NCI-H1105 treated with DMSO at 0.1 percent for 48 hours (cell line): ENCODE measurements at regions not wholly inside any gene's neighbourhood (a gene's known extent, or its start where the extent isn't known, plus 50 kb on each side); places are given as distances from the start of the nearest gene placed in this dataset.

ENCODE experiments used
- DNase-seq: peaks from one replicate; lab custom pipeline; 2025; lab: John Stamatoyannopoulos, UW

- DNase-seq, result peak; percentile 17
Measured at GRCh38 chr16:51971184-51971583, 575.8 kb downstream of the TOX3 start.

DNA sequence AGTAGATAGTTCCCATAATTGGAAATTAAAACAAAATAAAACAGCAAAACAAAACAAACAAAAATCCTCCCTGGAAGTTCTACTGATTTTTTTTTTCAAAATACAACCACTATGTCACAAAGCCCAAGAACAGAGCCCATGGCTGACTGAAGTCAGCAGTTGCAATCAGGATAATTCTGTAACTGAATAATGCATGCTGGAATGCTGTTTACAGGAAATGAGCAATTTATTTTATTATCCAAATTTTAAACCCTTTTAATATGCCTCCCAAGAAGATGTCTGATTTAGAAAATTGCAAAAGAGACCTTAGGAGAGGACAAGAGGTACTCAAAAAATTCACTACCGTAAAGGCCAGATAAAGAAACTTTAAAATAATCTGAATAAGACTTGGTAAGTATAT is 578.2 kb downstream of the TOX3 start:
- no peak for DNase-seq

- DNase-seq, result no peak
Measured at GRCh38 chr16:51967646-51968045, 579.3 kb downstream of the TOX3 start.

DNA sequence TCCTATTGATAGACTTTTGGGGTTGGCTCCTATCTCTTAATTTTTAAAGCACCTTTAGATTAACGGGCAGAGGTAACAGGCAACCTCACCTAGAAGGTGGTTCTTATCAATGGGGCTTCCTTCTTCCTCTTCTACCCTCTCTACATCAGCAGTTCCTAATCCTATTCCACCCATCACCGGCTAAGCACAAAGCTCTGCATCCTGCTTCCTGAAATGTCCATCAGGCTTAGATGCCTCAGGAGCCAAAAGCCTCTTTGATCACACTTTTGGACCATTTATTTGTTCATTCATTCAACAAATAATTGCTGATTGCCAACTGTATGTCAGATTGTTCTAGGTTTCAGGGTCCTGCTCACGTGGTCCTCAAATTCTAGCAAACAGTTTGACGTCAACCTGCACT is 586.0 kb downstream of the TOX3 start:
- no peak for DNase-seq

DNA sequence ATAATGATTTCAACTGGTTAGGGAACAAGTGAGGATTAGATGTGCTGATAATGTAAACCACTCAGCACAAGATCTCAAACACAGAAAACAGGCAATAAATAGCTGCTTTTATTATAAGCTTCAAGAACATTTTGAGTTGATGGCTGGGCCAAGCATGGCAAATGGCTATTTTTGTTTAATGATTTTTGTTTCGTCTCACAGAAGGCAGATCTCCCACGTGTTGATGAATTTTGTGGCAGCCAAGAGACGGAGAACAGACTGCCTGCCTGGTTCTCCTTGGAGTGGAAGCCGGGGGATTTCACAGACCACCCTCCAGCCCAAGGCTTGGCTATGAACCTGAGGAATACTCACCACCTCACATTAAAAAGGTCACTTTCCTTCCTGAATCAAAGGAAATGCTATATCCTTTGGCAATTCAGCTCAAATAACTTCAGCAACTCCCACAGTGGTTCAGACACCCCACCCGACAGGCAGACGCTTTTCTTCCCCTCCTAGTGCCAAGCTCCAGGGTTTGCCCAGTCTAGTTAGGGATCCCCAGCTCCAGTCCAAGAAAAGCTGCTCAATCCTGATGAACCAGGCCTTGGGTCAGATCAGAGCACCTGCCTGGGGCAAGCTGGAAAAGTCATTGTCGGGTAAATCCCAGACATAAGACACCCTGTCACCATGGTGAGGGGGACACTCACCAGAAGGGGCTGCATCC is 593.5 kb downstream of the TOX3 start:
- DNase-seq, result no peak

GRCh38 chr16:51952500-51952899 is 594.4 kb downstream of the TOX3 start:
- DNase-seq, result no peak

- peak; percentile 8 for DNase-seq
Measured at GRCh38 chr16:51951668-51952298, 595.2 kb downstream of the TOX3 start.

DNA sequence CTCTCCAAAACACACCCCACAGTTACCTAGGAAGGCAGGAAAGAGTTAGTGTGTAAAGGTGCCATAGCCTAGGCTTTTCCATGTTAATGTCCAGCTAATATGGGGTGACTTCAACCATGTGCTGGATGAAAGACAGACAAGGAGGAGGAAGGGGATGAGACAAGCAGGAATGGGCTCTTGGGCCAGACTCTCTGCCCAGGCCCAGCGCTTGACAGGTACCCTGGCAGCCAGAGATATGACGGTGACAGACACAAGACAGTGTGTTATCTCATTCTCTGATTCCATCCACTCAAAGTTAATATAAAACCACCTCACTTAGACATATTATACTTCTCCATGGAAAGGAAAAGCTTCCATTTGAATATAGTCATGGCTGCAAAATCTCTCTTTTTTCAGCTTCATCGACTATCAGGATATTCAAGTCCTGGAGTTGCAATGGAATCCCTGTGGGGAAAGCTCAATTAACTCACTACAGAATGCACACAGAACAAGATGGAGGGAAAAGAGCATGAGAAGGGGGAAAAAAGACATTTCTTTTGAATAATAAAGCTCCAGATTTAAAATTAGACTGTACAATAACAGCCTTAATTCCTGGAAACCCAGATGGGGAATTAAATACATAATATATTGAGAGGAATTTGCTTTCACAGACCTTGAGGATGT is 596.7 kb downstream of the TOX3 start:
- DNase-seq, result no peak

DNA sequence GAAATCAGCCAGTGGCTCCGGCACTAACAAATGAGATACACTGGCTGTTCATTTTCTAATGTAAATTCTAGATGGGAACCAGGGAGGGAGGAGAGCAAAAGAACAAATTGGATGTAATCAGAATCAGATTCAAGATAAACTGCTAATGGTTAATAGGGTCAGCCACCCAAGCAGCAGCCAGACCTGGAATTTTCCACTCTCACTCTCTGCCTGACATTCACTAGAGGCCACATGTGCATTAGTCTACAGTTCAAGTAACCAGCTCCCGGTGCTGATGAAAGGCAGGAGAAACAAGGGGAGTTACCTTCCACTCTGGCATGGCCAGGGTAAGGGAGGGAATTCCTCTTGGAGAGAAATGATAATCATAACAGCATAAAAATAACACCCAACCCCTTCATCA is 597.7 kb downstream of the TOX3 start:
- DNase-seq, result no peak

DNA sequence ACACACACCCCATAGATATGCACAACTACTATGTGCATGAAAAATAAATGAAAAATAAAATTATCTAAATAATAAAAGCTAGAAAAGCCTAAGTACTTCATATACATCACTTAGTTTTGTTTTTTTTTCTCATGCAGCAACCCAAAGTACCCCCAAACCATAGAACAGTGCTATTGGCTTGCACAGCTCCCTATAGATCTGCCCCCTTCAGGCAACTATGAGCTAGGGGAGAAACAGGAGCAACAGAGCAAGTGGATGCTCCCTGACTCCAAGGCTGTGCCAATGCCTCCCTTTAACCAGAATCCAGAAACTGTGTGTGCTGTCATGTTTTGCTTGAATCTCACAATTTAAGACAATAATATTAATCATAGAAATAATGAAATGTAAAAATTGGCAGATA is 605.5 kb downstream of the TOX3 start:
- no peak for DNase-seq

- no peak for DNase-seq
Measured at GRCh38 chr16:51940183-51940582, 606.8 kb downstream of the TOX3 start.

DNA sequence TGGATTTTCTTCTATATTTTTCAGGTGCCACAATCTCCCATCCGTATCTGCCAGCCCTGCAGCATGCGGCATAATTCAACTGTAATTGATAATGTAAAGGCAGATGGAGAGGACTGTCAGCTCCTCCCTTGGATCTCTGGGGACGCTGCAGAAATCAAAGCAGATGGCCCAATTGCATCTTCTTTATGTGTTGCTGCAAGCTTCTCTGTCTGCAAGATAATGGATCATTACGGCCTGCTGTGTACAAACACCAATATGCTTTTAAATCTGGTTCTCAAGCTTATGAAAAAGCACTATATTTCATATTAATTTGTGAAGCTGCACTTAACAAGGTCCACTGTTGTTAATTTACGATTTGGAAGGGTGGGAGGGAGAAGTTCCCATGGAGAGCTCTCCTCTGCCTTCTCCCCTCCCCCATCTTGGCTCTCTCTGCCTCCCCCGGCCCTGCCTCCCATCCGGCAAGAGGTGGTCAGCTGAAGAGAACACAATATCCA is 607.5 kb downstream of the TOX3 start:
- DNase-seq, result no peak

DNA sequence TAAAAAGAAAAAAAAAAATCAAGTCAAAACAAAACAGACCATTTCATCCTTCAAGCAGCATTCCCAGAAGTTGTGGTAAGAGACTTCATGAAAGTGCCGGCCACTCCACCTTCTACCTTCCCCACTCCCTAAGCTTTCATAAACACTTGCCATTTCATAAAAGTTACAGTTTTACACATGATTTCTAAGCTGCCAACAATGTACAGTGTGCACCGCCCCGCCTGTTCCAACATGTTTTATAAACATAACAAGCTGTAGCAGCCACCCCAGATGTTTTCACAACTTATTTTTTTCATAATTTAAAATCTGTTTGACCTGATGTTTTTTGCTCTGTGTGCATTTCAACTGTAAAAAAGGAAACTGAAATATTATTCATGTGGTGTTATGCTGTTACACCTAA is 608.1 kb downstream of the TOX3 start:
- no peak for DNase-seq

- DNase-seq, result no peak
Measured at GRCh38 chr16:51937771-51938170, 609.2 kb downstream of the TOX3 start.

GRCh38 chr16:51936846-51937245 is 610.1 kb downstream of the TOX3 start:
- DNase-seq, result no peak

- DNase-seq, result no peak
Measured at GRCh38 chr16:51932317-51932716, 614.6 kb downstream of the TOX3 start.

GRCh38 chr16:51931653-51932052 is 615.3 kb downstream of the TOX3 start:
- no peak for DNase-seq

DNA sequence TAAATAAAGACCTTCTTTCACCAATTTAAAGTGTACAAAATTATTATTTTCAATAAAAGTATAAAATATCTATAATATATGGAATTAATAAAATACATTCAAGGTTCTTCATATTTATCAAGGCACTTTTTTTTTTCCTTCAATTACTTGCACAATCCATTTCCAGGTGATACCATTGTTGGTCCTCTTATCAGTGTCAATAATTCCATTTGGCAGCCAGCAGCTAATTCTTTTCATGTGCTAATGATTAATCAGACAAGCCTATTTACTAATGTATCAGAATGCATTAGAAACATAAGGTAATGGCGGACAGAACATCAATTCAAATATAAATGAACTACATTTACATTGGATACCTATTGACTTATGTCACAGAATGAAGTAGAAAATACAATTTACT is 622.2 kb downstream of the TOX3 start:
- no peak for DNase-seq

DNA sequence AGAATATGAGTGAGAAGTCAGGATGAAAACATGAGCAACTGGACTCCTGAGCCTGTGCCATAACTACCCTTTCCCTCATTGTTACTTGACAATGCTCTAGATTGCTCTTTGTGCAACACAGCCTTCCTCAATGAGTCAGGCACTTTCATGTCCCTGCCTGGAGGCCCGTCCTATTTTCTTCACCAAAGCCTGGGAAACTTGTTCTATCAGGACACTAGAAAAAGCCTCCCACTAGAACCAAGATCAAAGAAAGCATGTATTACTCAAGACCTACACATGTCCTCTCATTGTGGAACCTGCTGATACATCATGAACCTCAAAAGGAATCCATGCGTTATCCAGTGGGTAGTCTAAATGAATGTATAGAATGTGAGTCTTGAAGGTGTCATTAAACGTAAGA is 624.5 kb downstream of the TOX3 start:
- DNase-seq, result no peak

- no peak for DNase-seq
Measured at GRCh38 chr16:51919736-51920135, 627.2 kb downstream of the TOX3 start.

DNA sequence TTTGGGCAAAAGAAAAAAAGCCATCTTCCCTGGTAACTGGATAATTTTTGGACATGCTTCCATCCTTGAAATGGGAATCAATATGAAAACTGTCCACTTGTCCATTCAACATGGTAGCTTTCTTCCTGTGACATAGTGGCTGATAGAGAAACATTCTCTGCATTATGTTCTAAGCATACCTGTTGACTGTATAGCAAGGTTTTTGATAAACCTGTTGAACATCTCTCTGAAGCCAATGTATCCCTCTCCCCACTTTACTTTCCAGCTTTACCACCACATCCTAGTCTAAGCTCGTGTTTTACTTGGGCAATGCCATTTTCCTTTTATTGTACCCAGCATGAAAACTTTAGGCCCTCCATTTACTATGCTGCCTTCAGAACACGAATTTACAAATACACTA is 630.1 kb downstream of the TOX3 start:
- no peak for DNase-seq

- no peak for DNase-seq
Measured at GRCh38 chr16:51916231-51916630, 630.7 kb downstream of the TOX3 start.

- DNase-seq, result no peak
Measured at GRCh38 chr16:51907680-51908079, 639.3 kb downstream of the TOX3 start.
